NT2/D1 (cell line): ENCODE measurements at regions not wholly inside any gene's neighbourhood (a gene's known extent, or its start where the extent isn't known, plus 50 kb on each side); places are given as distances from the start of the nearest gene placed in this dataset.

Source experiments
- DNase-seq: peaks from one replicate; pipeline ENCODE4 v3.0.0-alpha.2; 2011; ENCODE audit warnings: low read depth, low spot score
- H3K27me3 ChIP-seq: 2 replicates; pipeline ENCODE4 v1.6.0; 2011; ENCODE audit warnings: mild to moderate bottlenecking; ENCODE audit not compliant: insufficient read length, insufficient read depth
- H3K36me3 ChIP-seq: 2 replicates; pipeline ENCODE4 v1.6.1; 2011; ENCODE audit warnings: mild to moderate bottlenecking, low read length, mixed read lengths; ENCODE audit not compliant: insufficient read depth, insufficient read length
- H3K4me1 ChIP-seq: 2 replicates; pipeline ENCODE4 v1.5.1; 2011; ENCODE audit not compliant: insufficient read depth, insufficient read length
- H3K4me3 ChIP-seq: 2 replicates; pipeline ENCODE4 v1.5.1; 2011; ENCODE audit warnings: low read depth; ENCODE audit not compliant: insufficient read length
- H3K9ac ChIP-seq: 2 replicates; pipeline ENCODE4 v1.6.0; 2011; ENCODE audit warnings: low read depth; ENCODE audit not compliant: insufficient read length
- H3K9me3 ChIP-seq: 2 replicates; pipeline ENCODE4 v1.5.1; 2011; ENCODE audit warnings: mild to moderate bottlenecking, low read length; ENCODE audit not compliant: insufficient read depth
- SUZ12 ChIP-seq: IDR thresholded peaks from 2 replicates; pipeline ENCODE4 v1.6.1; 2011; ENCODE audit not compliant: insufficient read length, insufficient read depth; ENCODE audit errors: extremely low read depth
- YY1 ChIP-seq: IDR thresholded peaks from 2 replicates; pipeline ENCODE4 v1.6.1; 2011; ENCODE audit not compliant: insufficient read length, insufficient read depth
- ZNF274 ChIP-seq: IDR thresholded peaks from 2 replicates; pipeline ENCODE4 v1.6.1; 2011; ENCODE audit warnings: mild to moderate bottlenecking, low read depth, low read length

DNA sequence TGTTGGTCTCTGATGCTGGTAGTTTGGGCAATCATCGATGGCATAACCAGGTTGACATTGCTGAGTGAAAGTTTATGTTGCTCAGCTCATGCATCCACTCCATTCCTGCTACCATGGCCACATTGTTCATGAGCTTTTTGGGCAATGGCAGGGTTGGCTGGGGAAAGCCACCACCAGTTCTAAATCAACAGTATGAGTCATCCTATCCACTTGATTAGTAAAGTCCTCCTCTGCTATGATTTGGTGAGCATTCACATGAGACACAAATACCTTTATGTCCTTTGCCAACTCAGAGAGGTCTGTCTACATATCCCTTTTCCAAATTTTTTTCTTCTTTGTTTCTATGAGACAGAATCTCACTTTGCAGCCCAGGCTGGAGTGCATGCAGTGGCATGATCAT lies 129.7 kb upstream of the FBN2 start:
- TF ChIP-seq YY1: no peak
- TF ChIP-seq ZNF274: no peak
- no peak for TF ChIP-seq SUZ12

DNA sequence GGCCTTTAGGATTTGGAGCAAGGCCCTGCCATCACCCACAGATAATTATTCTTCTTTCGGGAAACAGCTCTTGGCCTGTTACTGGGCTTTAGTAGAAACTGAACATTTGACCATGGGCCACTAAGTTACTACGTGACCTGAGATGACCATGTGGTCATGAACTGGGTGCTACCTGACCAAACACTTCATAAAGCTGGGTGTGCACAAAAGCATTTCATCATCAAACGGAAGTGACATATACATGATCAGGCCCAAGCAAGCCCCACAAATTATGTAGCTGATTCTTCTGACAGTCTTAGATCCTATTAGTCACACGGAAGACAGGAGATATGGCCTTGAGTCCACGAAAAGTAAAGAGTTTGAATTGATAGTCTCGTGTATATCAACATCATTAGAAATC lies 130.9 kb upstream of the FBN2 start:
- no peaks in the 10 kb centered on the region for H3K36me3 ChIP-seq
- H3K4me1 ChIP-seq: no peaks in the 10 kb centered on the region
- H3K4me3 ChIP-seq: no peak overlapping the region
- no peaks in the 10 kb centered on the region for H3K9me3 ChIP-seq
- no peak for TF ChIP-seq YY1
- TF ChIP-seq SUZ12: no peak
- TF ChIP-seq ZNF274: no peak
- no peak for DNase-seq
- no peaks in the 10 kb centered on the region for H3K27me3 ChIP-seq
- no peak overlapping the region for H3K9ac ChIP-seq

More for the DNA sequence above, 129.7 kb upstream of the FBN2 start:
- Histone ChIP-seq H3K4me3 (no peak overlapping the region), H3K9ac (no peak overlapping the region), H3K4me1 (no peaks in the 10 kb centered on the region), H3K9me3 (no peaks in the 10 kb centered on the region), H3K27me3 (no peaks in the 10 kb centered on the region), H3K36me3 (no peaks in the 10 kb centered on the region)
- DNase-seq: no peak

DNA sequence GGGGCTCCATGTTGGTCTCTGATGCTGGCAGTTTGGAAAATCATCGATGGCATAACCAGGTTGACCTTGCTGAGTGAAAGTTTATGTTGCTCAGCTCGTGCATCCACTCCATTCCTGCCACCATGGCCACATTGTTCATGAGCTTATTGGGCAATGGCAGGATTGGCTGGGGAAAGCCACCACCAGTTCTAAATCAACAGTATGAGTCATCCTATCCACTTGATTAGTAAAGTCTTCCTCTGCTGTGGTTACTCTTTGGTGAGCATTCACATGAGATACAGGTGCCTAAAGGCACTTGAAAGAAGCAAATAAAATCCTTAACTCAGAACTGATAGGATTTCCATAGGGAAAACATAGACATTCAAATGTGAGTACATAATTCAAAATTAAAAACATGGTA lies 131.8 kb upstream of the FBN2 start:
- no peak for DNase-seq
- Histone ChIP-seq H3K9ac (no peak overlapping the region), H3K4me1 (no peaks in the 10 kb centered on the region), H3K27me3 (no peaks in the 10 kb centered on the region), H3K4me3 (no peak overlapping the region), H3K36me3 (no peaks in the 10 kb centered on the region), H3K9me3 (0 out of 2 replicates have a peak, but pooled peaks cover under 1% of the 10 kb centered on the region)
- TF ChIP-seq ZNF274 (no peak), YY1 (no peak), SUZ12 (no peak)

DNA sequence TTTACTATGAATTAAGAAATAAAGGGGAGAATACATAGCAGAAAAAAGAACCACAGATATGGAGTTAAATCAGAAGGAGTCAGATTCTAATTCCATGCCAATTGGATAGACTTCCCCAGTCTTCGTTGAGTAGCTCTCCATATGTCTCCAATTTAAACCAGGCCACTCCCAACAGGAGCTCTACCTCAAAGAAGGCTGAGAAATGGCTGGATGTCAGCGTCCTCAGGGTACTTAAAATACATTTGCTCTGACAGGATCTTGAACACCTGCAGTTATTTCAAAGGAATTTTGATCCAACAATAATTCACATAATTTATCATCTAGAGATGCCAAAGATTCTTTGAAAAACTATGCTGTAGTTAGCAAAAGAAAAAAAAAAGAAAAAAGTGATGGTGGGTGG lies 133.9 kb upstream of the FBN2 start:
- H3K4me3 ChIP-seq: no peak overlapping the region
- no peaks in the 10 kb centered on the region for H3K4me1 ChIP-seq
- H3K27me3 ChIP-seq: no peaks in the 10 kb centered on the region
- peaks cover 19% of the 10 kb centered on the region for H3K9me3 ChIP-seq
- no peak for TF ChIP-seq ZNF274
- no peak for TF ChIP-seq YY1
- no peak for TF ChIP-seq SUZ12
- DNase-seq: no peak
- H3K36me3 ChIP-seq: no peaks in the 10 kb centered on the region
- no peak overlapping the region for H3K9ac ChIP-seq

DNA sequence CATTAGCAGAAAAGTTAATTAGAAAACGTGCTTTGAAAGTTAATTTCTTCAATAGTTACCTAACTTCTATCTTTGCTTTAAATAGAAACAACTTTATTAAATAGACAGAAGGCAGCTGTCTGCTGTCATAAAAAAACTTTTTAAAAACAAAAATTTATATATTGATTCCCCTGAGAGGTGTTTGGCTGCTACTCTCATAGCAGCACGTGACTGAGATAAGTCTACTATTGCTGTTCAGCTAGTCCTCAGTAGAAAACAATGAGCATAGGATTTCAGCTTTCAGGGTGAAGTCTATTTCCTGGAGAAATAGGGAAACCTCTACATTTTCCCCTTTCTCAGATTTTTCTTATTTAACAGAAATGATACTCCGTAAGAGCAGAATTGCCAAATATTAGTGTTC lies 135.0 kb upstream of the FBN2 start:
- Histone ChIP-seq H3K36me3 (no peaks in the 10 kb centered on the region), H3K9ac (no peak overlapping the region), H3K9me3 (peaks cover 19% of the 10 kb centered on the region), H3K27me3 (no peaks in the 10 kb centered on the region), H3K4me3 (no peak overlapping the region), H3K4me1 (no peaks in the 10 kb centered on the region)
- TF ChIP-seq ZNF274 (no peak), YY1 (no peak), SUZ12 (no peak)
- no peak for DNase-seq

DNA sequence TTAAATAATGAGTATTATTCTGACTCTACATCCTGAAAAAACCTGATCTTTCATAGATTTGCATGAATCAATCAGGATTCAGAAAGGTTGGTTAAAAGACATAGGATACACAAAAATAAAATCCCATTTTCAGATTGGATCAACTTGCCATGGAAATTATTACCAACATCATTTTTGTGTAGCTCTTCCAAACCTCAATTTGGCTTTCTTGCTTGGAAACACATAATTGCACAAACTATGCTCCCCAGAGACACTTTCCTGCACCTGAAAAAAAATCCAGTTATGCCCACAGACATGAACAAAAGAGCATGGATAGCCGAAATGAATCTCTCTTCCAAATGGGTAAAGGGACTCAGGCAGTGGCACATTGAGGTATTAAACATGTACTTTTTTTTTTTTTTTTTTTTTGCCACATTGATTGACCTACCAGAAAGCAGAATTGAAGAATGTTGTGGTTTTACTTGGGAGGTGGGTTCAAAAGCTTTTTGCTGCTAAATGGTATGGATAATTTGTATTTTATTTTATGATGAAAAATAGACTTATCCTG lies 135.4 kb upstream of the FBN2 start:
- H3K9me3 ChIP-seq: peaks cover 19% of the 10 kb centered on the region
- DNase-seq: no peak
- H3K27me3 ChIP-seq: no peaks in the 10 kb centered on the region
- H3K4me3 ChIP-seq: no peak overlapping the region
- H3K4me1 ChIP-seq: no peaks in the 10 kb centered on the region
- H3K9ac ChIP-seq: no peak overlapping the region
- H3K36me3 ChIP-seq: no peaks in the 10 kb centered on the region
- TF ChIP-seq ZNF274 (no peak), YY1 (no peak), SUZ12 (no peak)

DNA sequence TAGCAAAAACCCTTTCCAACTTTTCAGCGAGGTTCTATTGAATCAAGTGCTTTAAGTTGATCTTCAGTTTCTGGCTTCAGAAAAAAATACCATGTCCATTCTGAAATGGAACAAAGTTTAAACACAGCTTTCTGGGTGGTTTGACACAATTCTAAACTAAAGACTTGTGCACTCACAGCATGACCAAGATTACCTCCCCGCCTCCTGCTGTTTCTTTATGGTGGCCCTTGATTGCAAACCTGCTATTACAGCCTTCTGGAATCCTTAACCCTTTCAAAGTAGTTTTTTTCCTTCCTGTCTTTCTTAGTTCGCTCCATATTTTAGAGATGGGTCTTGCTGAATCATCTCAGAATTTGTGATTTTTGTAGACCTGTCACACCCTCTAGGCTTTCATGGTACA lies 135.9 kb upstream of the FBN2 start:
- DNase-seq: no peak
- Histone ChIP-seq H3K27me3 (no peaks in the 10 kb centered on the region), H3K36me3 (no peaks in the 10 kb centered on the region), H3K9me3 (peaks cover 19% of the 10 kb centered on the region), H3K9ac (no peak overlapping the region), H3K4me3 (no peak overlapping the region), H3K4me1 (no peaks in the 10 kb centered on the region)
- TF ChIP-seq YY1: no peak
- no peak for TF ChIP-seq ZNF274
- no peak for TF ChIP-seq SUZ12
